Right ventricle myocardium superior (tissue), 1 donor: ENCODE measurements at regions not wholly inside any gene's neighbourhood (a gene's known extent, or its start where the extent isn't known, plus 50 kb on each side); places are given as distances from the start of the nearest gene placed in this dataset.
"Not testable (repeated sequence)": the region's sequence is repeated elsewhere in the genome, so short reads cannot be mapped to it uniquely, and the experiment has no call there.

Experiments used
- ATAC-seq: fragments of 200-7000 bp; cut with Tn5 transposase; one replicate; pipeline ENCODE4 v1.9.1; 2020; ENCODE audit warnings: mild to moderate bottlenecking; ENCODE audit not compliant: poor library complexity
- DNase-seq: peaks from one replicate; pipeline ENCODE4 v3.0.0-alpha.2; 2020
- intact Hi-C: fragments of 100-400 bp; cut with DNase I; formaldehyde crosslinking; loops from one replicate; pipeline ENCODE4 v1.11.2; 2022
- donor health status: DM: no; HTN: yes; CAD: no; lungs with severe emphysema.

- intact Hi-C loops = no loop called here
- DNase-seq (no peak), ATAC-seq (no peak)
Observed at GRCh38 chr12:54721312-54721711, 73.1 kb upstream of the DCD start.

DNA sequence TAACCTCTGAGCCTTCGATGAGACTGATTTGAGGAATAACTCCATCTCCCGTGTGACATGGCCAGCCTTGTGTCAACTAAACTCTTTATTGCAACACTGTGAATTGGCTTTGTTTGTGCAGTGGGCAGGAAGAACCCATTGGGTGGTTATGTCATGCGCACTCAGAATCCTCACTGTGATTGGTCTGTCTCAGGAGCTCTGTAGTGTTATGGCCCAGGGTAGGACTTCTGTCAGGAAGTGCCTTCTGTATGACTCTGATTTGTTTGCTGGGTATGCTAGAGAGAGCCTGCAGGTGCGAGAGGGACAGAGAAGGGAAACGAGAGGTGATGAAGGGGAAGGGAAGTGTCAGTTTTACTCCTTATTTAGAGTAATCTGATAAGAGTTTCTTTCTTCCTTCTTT lies 71.5 kb upstream of the DCD start:
- ATAC-seq = no peak
- no peak for DNase-seq
- intact Hi-C loops = no loop called here

DNA sequence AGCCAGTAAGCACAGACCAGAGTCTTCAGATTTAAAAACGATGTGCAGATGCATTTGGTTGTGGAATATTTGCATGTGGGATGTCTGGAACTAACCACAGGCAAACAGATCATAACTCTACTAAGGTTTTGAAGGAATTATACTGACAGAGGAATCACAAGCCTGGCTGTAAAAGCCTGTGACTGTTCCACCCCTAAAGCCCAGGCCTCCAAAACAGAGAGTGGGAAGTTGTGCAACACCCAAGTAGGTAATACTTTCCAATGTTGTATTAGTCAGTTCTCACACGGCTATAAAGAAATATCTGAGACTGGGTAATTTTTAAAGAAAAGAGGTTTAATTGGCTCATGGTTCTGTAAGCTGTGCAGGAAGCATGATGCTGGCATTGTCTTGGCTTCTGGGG lies 68.1 kb upstream of the DCD start:
- intact Hi-C loops = no loop called here
- DNase-seq = no peak
- no peak for ATAC-seq

- ATAC-seq, intact Hi-C loops, DNase-seq: not testable (repeated sequence)
Observed at GRCh38 chr12:54713876-54714275, 65.7 kb upstream of the DCD start.

- intact Hi-C loops = no loop called here
- ATAC-seq = no peak
Observed at GRCh38 chr12:54711669-54712068, 63.5 kb upstream of the DCD start.

DNA sequence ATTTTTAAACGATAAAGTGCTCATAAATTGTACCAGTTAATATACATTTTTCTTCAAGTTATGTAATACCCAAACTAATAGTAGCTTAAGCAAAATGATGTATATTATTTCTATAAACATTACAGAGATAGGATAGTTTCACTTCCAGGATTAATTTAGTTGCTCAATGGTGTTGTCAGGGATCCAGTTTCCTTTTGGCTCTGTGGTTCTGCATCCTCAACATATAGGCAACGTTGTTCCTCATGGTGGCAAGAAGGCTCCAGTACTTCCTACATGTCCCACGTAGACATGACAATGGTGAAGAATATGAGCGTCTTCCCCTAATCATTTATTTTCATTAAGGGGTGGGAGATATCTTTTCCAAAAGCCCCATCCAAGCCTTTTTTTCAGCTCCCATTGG lies 60.7 kb upstream of the DCD start:
- no peak for ATAC-seq
- no peak for DNase-seq
- intact Hi-C loops = no loop called here

More at GRCh38 chr12:54711669-54712068, 63.5 kb upstream of the DCD start:
- no peak for DNase-seq

DNA sequence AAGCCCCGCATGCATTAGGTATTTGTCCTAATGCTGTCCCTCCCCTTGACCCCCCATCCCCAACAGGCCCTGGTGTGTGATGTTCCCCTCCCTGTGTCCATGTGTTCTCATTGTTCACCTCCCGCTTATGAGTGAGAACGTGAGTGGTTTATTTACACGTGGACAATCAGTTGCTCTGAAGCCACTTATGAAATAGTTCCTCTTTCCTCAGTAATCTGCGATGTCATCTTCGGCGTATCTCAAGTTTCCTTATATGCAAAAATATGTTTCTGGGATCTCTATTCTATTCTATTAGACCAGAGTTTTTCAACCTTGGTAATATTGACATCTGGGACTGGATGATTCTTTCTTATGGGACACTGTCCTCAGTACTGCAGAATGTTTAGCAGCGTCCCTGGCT lies 56.0 kb upstream of the DCD start:
- DNase-seq (no peak), ATAC-seq (no peak)
- intact Hi-C loops = loop anchor here (5.0 kb wide), 1 partner anchor 253 kb away; no protein-coding TSS in a partner anchor

GRCh38 chr12:54701940-54702592 lies 53.9 kb upstream of the DCD start:
- DNase-seq (no peak), ATAC-seq (no peak)
- intact Hi-C loops = loop anchor here (5.0 kb wide), 1 partner anchor 255 kb away; no protein-coding TSS in a partner anchor

DNA sequence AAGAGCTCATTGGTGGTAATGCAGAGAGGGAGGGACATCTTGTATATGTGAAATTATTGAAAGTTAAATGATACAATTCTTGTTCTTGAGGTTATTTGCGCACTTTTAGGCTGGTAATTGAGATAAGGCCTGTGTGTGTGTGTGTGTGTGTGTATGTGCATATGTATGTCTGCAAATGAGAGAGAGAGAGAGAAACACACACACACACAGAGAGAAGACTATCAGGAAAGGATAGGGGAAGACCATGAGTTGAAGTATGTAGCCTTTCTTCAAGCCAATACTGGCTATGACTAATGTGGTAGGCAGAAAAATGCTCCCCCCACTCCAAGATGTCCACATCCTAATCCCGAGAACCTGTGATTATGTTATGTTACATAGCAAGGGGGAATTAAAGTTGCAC lies 52.7 kb upstream of the DCD start:
- DNase-seq (no peak), ATAC-seq (no peak)
- intact Hi-C loops = loop anchor here (5.0 kb wide), 1 partner anchor 256 kb away; no protein-coding TSS in a partner anchor

DNA sequence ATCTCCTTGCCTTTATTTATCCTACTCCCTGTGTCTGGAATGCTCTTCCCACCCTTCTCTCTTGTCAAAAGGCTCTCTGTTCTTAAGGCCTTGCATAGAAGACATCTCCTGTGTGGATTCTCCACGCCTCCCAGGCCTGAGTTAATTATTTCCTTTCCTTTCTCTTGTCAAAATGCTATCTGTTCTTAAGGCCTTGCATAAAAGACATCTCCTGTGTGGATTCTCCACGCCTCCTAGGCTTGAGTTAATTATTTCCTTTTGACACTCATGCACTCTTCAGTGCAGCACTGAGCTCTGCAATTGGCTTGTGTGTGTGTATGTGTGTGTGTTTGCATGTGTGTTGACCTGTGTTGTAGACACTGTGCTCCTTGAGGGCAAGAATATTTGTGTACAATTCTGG lies 52.1 kb upstream of the DCD start:
- intact Hi-C loops = loop anchor here (5.0 kb wide), 1 partner anchor 257 kb away; no protein-coding TSS in a partner anchor
- ATAC-seq = no peak
- DNase-seq = no peak
